ENCODE measurements at regions not wholly inside any gene's neighbourhood (a gene's known extent, or its start where the extent isn't known, plus 50 kb on each side); places are given as distances from the start of the nearest gene placed in this dataset.

GRCh38 chr2:38495880-38496279, 106.8 kb downstream of the HNRNPLL start:
- no peaks in the 10 kb centered on the region for H3K27me3 ChIP-seq
- H3K4me3 ChIP-seq = no peak overlapping the region
- TF ChIP-seq EP300 (IDR thresholded peaks at IDR 0.05) = no peak
- no peak for TF ChIP-seq CTCF (IDR thresholded peaks at IDR 0.05)
- TF ChIP-seq POLR2A (IDR thresholded peaks at IDR 0.05) = no peak
- DNase-seq = no peak
- H3K4me1 ChIP-seq (ENCODE audit: insufficient read depth) = peaks cover 12% of the 10 kb centered on the region
- intact Hi-C loops (cut with DNase I) = no loop called here
- no peaks in the 10 kb centered on the region for H3K36me3 ChIP-seq
- WGBS, 3 donors = 90 to 93% (median 92%) methylated on average over 2 of the region's 2 CpGs
- no peaks in the 10 kb centered on the region for H3K9me3 ChIP-seq
- H3K27ac ChIP-seq = no peak overlapping the region

DNA sequence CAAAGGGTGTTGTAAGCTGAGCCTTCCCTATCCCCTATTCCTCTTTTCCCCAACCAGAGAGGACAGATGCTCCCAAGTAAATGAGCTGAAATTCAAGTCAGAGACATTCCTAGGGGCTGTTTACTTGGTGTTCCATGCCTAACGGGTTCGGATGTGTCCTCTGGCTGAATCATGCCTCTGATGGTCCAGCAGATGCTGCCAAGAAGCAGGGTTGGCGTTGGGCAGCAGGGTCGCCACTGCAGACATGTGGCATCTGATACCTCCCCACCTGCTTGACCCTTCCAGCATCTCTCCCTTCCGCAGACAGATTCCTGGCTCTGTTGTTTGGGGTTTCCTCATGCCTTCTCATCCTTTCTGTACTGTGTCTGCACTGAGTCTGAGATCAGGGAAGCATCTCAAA, 108.3 kb downstream of the HNRNPLL start:
- intact Hi-C loops (cut with DNase I) = no loop called here
- DNase-seq = no peak
- Histone ChIP-seq H3K4me3 (no peak overlapping the region), H3K4me1 (ENCODE audit: insufficient read depth) (peaks cover 6% of the 10 kb centered on the region), H3K36me3 (no peaks in the 10 kb centered on the region), H3K27me3 (no peaks in the 10 kb centered on the region), H3K27ac (no peak overlapping the region), H3K9me3 (no peaks in the 10 kb centered on the region)
- 43 to 68% (median 48%) methylated on average over 5 of the region's 5 CpGs for WGBS, 3 donors
- TF ChIP-seq EP300 (IDR thresholded peaks at IDR 0.05) = no peak
- no peak for TF ChIP-seq CTCF (IDR thresholded peaks at IDR 0.05)
- no peak for TF ChIP-seq POLR2A (IDR thresholded peaks at IDR 0.05)

DNA sequence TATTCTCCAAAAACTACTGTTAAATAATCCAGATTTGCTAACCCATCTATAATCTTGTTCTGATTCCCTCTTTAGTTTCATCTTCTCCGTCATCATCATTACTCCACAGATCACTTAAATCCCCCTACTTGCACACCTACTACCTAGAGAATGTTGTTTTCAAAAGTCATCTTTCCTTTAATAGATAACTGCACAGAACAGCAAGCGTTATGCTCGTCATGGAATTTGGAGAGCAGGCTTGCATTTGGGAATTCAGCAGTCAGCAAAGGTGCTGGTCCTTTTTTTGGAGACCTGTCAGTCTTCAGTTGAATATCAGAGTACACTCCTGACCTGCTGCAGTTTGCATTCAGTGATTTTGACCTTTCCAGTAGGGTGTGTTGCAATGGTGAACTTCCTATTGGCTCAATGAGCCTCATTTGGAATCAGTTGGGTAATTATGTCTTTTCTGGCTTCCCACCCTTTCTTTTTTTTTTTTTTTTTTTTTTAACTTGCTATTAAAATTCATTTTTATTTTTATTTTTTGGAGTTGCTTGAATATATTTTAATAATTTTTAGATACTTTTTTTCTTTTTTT, 110.6 kb downstream of the HNRNPLL start:
- DNase-seq = no peak
- no peak overlapping the region for H3K4me3 ChIP-seq
- no peaks in the 10 kb centered on the region for H3K27me3 ChIP-seq
- no peaks in the 10 kb centered on the region for H3K9me3 ChIP-seq
- TF ChIP-seq EP300 (IDR thresholded peaks at IDR 0.05) (no peak), POLR2A (IDR thresholded peaks at IDR 0.05) (no peak), CTCF (IDR thresholded peaks at IDR 0.05) (no peak)
- H3K36me3 ChIP-seq = no peaks in the 10 kb centered on the region
- H3K27ac ChIP-seq = no peak overlapping the region
- H3K4me1 ChIP-seq (ENCODE audit: insufficient read depth) = peaks cover 3% of the 10 kb centered on the region
- intact Hi-C loops (cut with DNase I) = no loop called here
- WGBS, 3 donors = 94 to 96% (median 96%) methylated on average over 3 of the region's 3 CpGs

- no peaks in the 10 kb centered on the region for H3K36me3 ChIP-seq
- no peak for TF ChIP-seq EP300 (IDR thresholded peaks at IDR 0.05)
- no peak for TF ChIP-seq POLR2A (IDR thresholded peaks at IDR 0.05)
- no peak for TF ChIP-seq CTCF (IDR thresholded peaks at IDR 0.05)
- H3K9me3 ChIP-seq = no peaks in the 10 kb centered on the region
- no peak for DNase-seq
- intact Hi-C loops (cut with DNase I) = no loop called here
- H3K27me3 ChIP-seq = no peaks in the 10 kb centered on the region
- WGBS, 3 donors = 93 to 95% (median 94%) methylated on average over 5 of the region's 5 CpGs
- no peak overlapping the region for H3K4me3 ChIP-seq
- H3K4me1 ChIP-seq (ENCODE audit: insufficient read depth) = peaks cover 3% of the 10 kb centered on the region
- no peak overlapping the region for H3K27ac ChIP-seq
Measured at GRCh38 chr2:38491436-38491835, 111.3 kb downstream of the HNRNPLL start.

Data from ovary (tissue), 7 donors.